NCI-H446 treated with DMSO at 0.1 percent for 48 hours (cell line): ENCODE measurements at regions not wholly inside any gene's neighbourhood (a gene's known extent, or its start where the extent isn't known, plus 50 kb on each side); places are given as distances from the start of the nearest gene placed in this dataset.

Experiments
- DNase-seq: peaks from one replicate; lab custom pipeline; 2025; lab: John Stamatoyannopoulos, UW

GRCh38 chr3:21357241-21357640 is 393.8 kb downstream of the ZNF385D start:
- DNase-seq: no peak

GRCh38 chr3:21356402-21356801 is 394.6 kb downstream of the ZNF385D start:
- DNase-seq: no peak

- DNase-seq: no peak
Measured at GRCh38 chr3:21345382-21345976, 405.5 kb downstream of the ZNF385D start.

- DNase-seq: no peak
Measured at GRCh38 chr3:21331857-21332256, 419.2 kb downstream of the ZNF385D start.

DNA sequence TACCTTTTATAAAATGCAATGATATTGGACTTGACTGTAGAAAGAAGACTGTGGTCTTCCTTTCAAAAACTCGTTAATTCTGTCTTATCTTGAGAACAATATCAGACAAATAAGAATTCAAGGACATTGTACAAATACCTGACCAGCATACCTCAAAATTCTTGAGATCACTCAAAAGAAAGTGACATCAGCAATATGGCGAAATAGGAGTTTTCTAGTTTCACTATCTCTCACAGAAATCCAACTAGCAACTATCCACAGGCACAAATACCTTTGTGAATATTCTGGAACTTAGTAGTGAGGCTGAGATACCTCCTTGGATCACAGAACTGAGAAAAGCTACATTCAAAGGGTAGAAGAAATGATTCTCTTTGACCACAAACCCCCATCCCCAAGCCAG is 419.7 kb downstream of the ZNF385D start:
- DNase-seq: no peak

- DNase-seq: no peak
Measured at GRCh38 chr3:21330293-21330692, 420.7 kb downstream of the ZNF385D start.

DNA sequence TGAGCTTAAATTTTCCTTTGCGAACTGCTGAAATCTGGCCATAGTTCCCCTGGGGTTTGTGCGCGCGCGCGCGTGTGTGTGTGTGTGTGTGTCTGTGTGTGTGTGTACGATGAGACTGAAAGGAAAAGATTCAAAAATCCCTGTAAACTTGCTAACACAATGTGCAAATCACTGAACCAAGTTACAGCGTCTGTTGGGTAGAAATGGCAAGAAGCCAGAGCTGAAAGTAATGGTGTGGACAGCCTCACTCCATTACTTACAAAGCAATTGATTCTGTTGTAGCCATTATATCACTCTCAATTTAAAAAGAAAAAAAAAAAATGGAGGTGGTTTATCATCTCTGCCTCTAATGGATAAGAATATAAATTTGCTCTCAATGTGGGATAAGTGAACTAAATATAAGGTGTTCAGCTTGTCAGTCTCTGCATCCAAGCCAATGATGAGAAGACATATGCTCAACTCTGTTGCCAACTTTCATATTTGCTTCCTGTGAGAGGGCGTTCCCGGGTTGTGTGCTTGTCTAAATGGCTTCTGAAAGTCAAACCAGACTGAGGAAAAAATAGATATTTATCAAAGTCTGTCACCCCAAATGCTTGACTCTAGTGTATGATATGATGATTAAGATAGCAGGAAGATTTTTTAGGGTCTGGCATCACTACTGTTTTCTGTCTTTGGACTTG is 422.2 kb downstream of the ZNF385D start:
- peak; percentile 92 for DNase-seq

GRCh38 chr3:21326704-21327475 is 424.1 kb downstream of the ZNF385D start:
- peak; percentile 14 for DNase-seq

DNA sequence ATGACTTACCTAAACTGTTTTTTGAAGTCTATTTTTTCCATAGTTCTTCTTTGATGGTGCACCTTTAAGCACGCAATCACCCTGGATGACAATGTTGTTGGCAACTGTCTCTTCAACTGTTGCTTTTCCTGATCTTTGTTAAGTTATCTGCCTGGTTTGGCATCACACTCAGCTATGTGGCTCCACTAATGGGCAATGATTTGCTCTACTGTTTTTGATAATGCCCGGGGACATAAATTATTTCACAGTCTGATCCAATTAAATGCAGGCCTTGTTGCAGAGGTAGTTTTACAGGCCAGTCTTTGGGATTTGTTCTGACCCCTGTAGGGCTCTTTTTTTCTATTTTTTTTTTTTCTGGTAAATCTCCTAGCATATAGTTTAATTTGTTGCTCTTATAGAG is 436.3 kb downstream of the ZNF385D start:
- no peak for DNase-seq

DNA sequence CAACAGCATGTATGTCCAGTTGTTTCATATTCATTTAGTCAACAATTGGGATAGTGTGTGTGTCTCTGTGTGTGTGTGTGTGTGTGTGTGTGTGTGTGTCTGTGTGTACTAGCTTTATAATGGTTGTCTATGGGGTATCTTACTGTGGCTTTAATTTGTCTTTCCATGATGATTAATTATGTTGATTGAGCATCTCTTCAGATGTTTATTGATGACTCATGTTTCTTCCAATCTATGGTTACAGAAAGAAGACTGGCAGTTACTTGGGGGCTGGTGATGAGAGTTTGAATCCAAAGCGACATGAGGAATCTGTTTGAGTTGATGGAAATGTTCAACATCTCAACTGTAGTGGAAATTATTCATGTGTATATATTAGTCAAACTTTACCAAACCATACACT is 440.1 kb downstream of the ZNF385D start:
- DNase-seq: no peak

GRCh38 chr3:21310161-21310560 is 440.8 kb downstream of the ZNF385D start:
- no peak for DNase-seq

- DNase-seq: no peak
Measured at GRCh38 chr3:21297304-21297703, 453.7 kb downstream of the ZNF385D start.

DNA sequence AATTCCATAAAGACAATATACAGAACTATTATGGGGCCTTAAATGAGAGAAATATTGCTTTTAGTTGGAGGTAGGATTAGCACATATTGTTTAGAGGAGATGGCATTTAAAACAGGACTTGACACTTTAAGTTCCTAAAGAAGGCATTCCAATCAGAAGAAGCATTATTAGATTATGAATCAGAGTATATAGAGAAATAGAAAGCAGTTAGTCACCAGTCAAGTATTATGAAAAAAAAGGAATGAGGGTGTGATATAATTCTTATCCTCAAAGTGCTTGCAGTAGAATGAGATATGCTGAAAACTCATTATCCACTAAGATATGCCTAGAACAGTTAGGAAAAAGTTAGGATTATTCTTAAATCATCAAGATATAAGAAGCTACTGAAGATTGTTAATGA is 456.2 kb downstream of the ZNF385D start:
- DNase-seq: no peak

DNA sequence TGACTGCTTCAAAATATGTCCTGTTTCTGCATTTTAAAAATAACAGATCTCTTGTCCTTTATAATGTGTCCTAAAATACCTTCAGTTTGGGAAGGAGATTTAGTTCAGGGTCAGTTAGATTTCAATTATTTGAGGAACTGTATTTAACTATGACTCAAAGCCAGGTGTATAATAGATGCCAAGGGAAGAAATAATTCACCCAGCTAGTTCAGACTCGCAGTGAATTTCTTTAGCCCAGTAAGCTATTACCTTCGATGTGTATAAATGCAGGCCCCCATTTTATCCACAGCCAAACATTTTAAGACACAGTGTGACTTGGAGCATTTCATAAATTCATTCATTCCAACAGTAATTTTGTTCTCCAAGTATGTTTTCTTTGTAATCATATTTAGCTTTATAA is 458.0 kb downstream of the ZNF385D start:
- no peak for DNase-seq

DNA sequence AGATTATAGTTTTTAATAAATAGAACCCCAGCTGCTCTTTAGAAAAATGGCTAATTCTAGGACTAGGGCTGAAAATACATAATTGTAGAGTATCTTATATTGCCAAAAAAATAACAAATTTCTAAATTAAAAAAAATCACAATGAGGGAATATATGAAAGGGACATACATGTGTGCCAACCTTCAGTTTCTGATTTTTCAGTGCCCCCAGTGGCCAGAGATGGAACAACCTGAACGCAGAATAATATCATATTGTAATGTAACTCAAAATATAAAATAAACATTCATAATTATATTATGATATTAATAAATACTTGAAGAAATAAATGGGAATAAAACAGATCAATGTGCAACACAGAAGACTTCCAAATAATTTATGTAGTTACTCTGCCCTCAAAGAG is 460.5 kb downstream of the ZNF385D start:
- no peak for DNase-seq

DNA sequence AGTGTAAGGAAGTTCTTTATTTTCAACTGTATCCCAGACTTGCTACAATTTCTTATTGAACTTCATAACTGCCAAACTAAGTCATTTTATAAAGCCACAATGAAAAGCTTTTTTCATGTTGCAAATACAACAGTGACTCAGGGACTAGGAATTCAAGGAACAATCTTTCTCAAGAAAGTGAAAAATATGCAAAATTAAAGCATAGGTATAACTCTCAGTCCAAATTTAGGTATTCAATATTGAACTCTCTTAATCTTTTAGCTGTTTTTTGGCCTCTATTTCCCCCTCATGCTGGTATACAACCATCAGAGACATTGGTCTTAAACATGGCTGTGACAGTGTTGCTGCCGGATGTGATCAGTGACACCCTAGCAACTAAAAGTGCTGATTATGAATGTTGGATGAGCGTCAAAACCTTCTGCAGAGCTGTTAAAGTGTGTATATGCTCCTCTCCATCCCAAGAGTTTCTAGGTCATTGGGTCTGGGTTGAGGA is 476.9 kb downstream of the ZNF385D start:
- DNase-seq: no peak

- no peak for DNase-seq
Measured at GRCh38 chr3:21273259-21274025, 477.6 kb downstream of the ZNF385D start.

DNA sequence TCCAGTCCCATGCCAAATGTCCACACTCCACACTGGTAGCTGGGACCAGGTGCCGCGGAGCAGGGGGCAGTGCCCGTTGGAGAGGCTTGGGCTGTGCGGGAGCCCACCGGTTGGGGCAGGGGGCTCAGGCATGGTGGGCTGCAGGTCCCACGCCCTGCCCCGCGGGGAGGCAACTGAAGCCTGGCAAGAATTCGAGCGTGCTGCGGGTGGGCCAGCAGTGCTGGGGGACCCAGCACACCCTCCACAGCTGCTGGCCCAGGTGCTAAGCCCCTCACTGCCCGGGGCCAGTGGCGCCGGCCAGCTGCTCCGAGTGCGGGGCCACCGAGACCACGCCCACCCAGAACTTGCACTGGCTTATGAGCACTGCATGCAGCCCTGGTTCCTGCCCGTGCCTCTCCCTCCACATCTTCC is 479.4 kb downstream of the ZNF385D start:
- DNase-seq: no peak

GRCh38 chr3:21269882-21270281 is 481.1 kb downstream of the ZNF385D start:
- no peak for DNase-seq

DNA sequence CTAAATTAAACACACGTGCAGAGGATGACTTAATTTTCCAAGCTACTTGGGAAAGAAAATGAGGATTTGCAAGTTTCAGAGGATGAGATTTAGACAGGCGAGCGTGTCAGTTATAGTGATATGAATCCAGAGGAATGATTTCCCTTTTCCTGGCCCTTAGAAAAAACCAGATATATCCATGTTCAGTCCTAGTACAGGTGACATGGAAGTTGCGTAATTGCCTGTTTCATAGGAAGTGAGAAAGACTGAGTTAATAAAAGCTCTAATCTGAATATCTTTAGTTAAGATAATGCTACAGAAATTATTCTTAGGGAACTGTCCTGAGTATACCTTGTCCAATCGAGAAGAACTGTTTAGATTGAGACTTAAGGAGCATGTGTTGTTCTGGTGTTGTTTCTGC is 490.5 kb downstream of the ZNF385D start:
- no peak for DNase-seq

GRCh38 chr3:21259896-21260295 is 491.1 kb downstream of the ZNF385D start:
- no peak for DNase-seq

- DNase-seq: peak; percentile 31
Measured at GRCh38 chr3:21256932-21257331, 494.1 kb downstream of the ZNF385D start.
